GM21447 (cell line): ENCODE measurements at regions not wholly inside any gene's neighbourhood (a gene's known extent, or its start where the extent isn't known, plus 50 kb on each side); places are given as distances from the start of the nearest gene placed in this dataset.
A peak's percentile ranks its signal among the peaks of the same experiment; 100 is the strongest.
"Not testable (repeated sequence)": the region's sequence is repeated elsewhere in the genome, so short reads cannot be mapped to it uniquely, and the experiment has no call there.

Experiments
- ATAC-seq: cut with Tn5 transposase; IDR thresholded peaks from one replicate; pipeline ENCODE4 v1.9.1; 2021; ENCODE audit not compliant: unreplicated experiment

DNA sequence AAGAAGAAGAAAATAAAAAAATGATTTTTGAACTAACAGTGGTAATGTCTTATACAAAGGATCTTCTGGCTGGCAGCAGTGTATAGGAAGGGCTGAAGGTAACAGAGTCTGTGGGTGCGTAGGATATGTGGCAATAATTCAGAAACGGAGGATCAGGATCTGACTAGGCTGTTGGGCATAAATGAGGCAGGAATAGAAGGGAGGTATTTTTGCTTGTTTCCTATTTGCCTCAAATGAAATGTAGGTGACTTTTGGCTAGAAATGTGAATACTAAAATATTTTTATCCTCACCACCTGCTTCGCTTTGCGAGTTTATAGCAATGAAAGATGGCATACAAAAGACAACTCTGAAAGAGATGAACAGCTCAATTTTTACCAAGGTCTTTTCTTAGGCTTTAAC lies 1086.1 kb upstream of the CELF4 start:
- no peak for ATAC-seq

GRCh38 chr18:38648179-38648578 lies 1082.6 kb upstream of the CELF4 start:
- ATAC-seq = no peak

GRCh38 chr18:38646296-38646695 lies 1080.7 kb upstream of the CELF4 start:
- ATAC-seq = no peak

DNA sequence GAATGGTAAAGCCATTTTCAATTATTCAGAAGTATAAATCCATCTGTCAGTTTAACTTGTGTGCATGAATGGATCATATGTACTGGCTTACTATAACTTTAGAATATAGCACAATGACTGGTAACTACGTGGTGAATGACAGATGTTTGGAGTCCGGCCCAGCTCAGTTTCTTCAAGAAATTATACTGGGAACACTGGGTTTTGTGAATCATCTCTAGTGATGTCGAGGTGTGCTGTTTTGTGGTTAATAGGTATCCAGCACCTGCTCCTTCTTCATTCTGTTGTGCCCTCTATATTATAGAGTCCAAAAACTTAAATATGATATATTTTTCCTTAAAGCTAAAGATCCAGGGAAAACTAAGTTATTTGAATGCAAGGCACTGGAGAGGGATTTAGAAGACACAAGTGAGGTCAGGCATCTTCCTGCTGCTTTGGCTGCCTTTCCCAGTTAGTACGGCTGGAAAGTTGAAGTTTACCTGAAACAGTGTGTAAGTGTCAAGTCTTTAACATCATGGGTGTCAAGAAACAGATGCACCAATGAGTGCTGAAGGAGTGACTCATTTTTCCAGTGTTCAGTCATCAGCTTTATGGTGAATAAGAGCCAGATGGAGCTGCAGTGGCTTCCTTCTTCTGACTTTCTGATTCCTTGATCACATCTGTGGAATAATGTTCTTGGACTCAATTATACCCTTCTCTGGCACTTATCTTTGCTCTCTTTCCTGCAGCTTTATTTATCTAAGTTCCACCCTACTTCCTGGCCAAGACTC lies 1079.5 kb upstream of the CELF4 start:
- no peak for ATAC-seq

DNA sequence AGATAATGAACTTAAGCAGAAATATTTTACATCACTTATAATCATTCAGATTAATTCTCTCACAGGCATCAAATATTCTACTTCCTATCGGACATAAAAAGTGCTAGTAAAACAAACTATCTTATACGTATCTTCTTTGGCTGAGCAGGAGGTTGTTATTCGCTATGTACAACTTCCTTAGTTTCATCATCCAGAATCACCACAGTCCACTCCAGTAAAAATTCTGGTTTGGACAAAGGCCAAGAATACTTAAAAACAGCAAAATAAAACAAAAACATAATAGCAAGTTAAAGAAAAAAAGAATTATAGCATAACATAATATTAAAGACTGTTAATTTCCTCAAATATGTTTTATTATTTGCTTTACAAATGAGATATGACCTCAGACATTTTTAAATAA lies 1077.1 kb upstream of the CELF4 start:
- ATAC-seq = no peak

DNA sequence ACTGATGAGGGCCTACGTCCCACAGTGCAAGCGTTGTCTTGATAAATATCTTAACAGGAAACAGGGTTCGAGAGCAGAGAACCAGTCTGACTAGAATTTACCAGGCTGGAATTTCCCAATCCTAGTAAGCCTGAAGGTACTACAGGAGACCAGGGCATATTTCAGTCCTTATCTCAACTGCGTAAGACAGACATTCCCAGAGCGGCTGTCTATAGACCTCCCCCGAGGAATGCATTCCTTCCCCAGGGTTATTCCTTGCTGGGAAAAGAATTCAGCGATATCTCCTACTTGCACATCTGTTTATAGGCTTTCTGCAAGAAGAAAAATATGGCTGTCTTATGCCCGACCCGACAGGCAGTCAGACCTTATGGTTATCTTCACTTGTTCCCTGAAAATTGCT lies 1074.1 kb upstream of the CELF4 start:
- ATAC-seq = not testable (repeated sequence)

DNA sequence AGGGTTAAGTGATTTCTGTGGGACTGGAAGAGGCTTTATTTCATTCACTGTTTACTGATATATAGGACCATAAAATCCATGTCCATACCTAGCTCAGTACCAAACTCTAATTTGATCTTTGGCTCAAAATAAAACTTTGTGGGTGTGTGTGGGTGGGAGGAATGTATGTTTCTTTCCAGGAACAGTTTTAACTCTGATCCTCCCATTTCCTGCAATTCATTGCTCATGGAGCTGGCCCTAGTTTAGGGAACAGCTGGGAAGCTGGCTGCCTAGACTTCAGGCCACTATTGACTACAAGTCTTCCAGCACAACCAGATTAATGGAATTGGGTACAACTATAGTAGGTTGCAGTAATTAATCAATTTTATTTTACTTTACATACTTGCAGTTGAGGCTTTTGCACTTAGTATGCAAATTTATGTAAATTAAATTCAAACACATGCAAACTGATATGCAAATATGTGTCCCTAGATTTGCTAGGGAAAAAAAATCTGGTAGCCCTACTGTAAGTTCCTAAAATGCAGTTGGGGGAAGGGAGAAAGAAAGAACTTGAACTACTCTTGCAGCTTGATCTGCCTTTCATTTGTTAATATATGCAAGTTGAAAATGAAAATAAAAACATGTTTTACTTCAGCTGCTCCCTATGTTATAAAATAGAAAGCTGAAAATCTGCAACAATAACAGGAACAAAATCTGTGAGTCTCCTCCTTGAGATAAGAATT lies 1070.3 kb upstream of the CELF4 start:
- ATAC-seq = no peak

- no peak for ATAC-seq
These were observed 1068.5 kb upstream of the CELF4 start for GRCh38 chr18:38634117-38634516.

- no peak for ATAC-seq
These were observed 1067.7 kb upstream of the CELF4 start for GRCh38 chr18:38633333-38633732.

- no peak for ATAC-seq
These were observed 1053.5 kb upstream of the CELF4 start for GRCh38 chr18:38619129-38619528.

DNA sequence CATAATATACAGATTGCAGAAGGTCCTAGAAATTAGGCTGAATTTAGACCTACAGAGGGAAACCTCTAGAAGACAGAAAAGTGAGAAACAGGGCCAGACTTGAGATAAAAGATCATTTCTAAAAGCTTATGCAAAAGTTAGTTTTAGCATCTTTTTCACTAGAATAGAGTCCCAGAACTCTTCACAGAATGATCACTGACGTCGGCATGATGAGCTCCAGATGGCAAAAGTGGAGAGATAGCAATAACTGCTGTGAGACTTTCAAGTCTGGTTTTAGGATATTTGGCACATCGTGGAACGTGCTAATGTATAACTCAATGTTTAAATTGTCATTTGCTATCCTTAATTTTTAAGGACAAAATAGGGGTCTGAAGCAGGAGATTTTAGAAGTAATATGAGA lies 1050.7 kb upstream of the CELF4 start:
- ATAC-seq = no peak

DNA sequence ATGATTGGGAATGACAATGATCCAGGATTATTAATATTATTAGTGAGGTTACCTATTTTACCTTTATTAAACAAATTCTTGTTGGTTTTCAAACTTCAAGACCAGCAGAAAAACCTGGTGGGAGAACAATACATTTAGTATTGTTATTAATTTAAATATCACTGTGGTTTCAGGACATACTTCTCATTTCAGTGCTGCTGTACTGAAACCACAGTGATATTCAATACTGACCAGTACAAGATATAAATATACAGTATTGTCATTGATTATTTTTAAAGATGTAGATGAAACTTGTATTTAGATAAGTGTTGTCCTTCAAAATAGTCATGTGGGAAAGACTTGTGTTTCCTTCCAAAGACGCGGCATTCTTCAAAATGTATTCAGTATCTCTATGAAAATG lies 1047.3 kb upstream of the CELF4 start:
- ATAC-seq = no peak

GRCh38 chr18:38611036-38611964 lies 1045.7 kb upstream of the CELF4 start:
- peak; percentile 86 for ATAC-seq

- ATAC-seq = no peak
These were observed 1041.2 kb upstream of the CELF4 start for GRCh38 chr18:38606841-38607240.

- ATAC-seq = no peak
These were observed 1036.7 kb upstream of the CELF4 start for GRCh38 chr18:38602341-38602740.

- no peak for ATAC-seq
These were observed 1022.0 kb upstream of the CELF4 start for GRCh38 chr18:38587571-38587970.

- no peak for ATAC-seq
These were observed 1020.7 kb upstream of the CELF4 start for GRCh38 chr18:38586327-38586726.

- ATAC-seq = no peak
These were observed 1014.2 kb upstream of the CELF4 start for GRCh38 chr18:38579764-38580163.

DNA sequence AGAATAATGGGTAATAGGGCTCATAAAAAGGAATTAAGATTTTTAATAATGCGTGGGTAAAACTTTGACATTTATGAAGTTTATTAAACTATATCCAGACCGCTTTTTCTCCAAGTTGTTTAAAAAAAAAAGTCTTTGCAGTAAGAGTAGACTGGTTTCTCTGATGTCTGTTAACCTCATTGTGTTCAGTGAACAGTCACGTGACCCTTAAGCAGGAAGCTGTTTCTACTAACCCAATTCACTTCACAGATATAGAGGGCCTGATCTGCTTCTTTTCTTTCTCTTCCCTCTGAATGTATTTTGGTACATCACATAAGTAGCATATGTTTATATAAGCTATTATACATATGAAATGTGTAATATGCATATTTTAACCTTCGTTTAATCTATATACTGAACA lies 1011.3 kb upstream of the CELF4 start:
- ATAC-seq = no peak

DNA sequence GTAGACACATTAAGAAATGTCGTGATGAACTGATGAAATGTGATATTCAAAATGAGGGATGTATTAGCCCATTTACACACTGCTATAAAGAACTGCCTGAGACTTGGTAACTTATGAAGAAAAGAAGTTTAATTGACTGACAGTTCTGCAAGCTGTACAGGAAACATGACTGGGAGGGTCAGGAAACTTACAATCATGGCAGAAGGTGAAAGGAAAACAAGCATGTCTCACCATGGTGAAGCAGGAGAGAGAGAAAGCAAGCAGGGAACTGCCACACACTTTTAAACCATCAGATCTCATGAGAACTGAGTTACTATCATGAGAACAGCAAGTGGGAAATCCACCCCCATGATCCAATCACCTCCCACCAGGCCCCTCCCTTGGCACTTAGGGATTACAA lies 1010.8 kb upstream of the CELF4 start:
- ATAC-seq = no peak

- ATAC-seq = no peak
These were observed 1010.0 kb upstream of the CELF4 start for GRCh38 chr18:38575648-38576047.

- no peak for ATAC-seq
These were observed 1009.4 kb upstream of the CELF4 start for GRCh38 chr18:38575023-38575422.
